IMR-90 (cell line): ENCODE measurements at regions not wholly inside any gene's neighbourhood (a gene's known extent, or its start where the extent isn't known, plus 50 kb on each side); places are given as distances from the start of the nearest gene placed in this dataset.

Source experiments
- BHLHE40 ChIP-seq: fragments of 150-350 bp; IDR thresholded peaks from 2 replicates; pipeline ENCODE4 v1.6.1; 2016; ENCODE audit warnings: mild to moderate bottlenecking, low read depth, low read length
- CEBPB ChIP-seq: IDR thresholded peaks from 2 replicates; pipeline ENCODE4 v1.6.1; 2012; ENCODE audit warnings: low read depth, low read length, improper control_type of control experiment
- ELK1 ChIP-seq: fragments of 150-350 bp; IDR thresholded peaks from 2 replicates; pipeline ENCODE4 v1.6.1; 2016; ENCODE audit warnings: low read depth, mild to moderate bottlenecking, low read length, moderate library complexity, borderline replicate concordance
- FOS ChIP-seq: fragments of 150-350 bp; IDR thresholded peaks from 2 replicates; pipeline ENCODE4 v1.6.1; 2016; ENCODE audit warnings: low read depth, low read length
- MAFK ChIP-seq: IDR thresholded peaks from 2 replicates; pipeline ENCODE4 v1.6.1; 2012; ENCODE audit warnings: low read depth, low read length, improper control_type of control experiment
- MAZ ChIP-seq: IDR thresholded peaks from 2 replicates; pipeline ENCODE4 v1.6.1; 2012; ENCODE audit warnings: low read depth, mild to moderate bottlenecking, low read length, improper control_type of control experiment, moderate library complexity, borderline replicate concordance
- MXI1 ChIP-seq: IDR thresholded peaks from 2 replicates; pipeline ENCODE4 v1.6.1; 2012; ENCODE audit warnings: low read depth, mild to moderate bottlenecking, low read length, moderate library complexity, borderline replicate concordance
- NFE2L2 ChIP-seq: fragments of 150-350 bp; IDR thresholded peaks from 2 replicates; pipeline ENCODE4 v1.6.1; 2016; ENCODE audit warnings: low read depth, mild to moderate bottlenecking, low read length
- POLR2A ChIP-seq: IDR thresholded peaks from 2 replicates; pipeline ENCODE4 v1.6.1; 2012; ENCODE audit warnings: mild to moderate bottlenecking, low read depth, low read length
- RAD21 ChIP-seq: IDR thresholded peaks from 2 replicates; pipeline ENCODE4 v1.6.1; 2012; ENCODE audit warnings: low read length, improper control_type of control experiment
- RCOR1 ChIP-seq: IDR thresholded peaks from 2 replicates; pipeline ENCODE4 v1.6.1; 2012; ENCODE audit warnings: mild to moderate bottlenecking, low read length, improper control_type of control experiment; ENCODE audit not compliant: insufficient replicate concordance
- RFX5 ChIP-seq: IDR thresholded peaks from 2 replicates; pipeline ENCODE4 v1.8.0; 2012; ENCODE audit warnings: low read depth, mild to moderate bottlenecking, low read length, moderate library complexity
- TF ChIP-seq, protein P1 (sequence below): fragments of 150-350 bp; IDR thresholded peaks from 2 replicates; pipeline ENCODE4 v1.6.1; 2017; ENCODE audit warnings: mild to moderate bottlenecking, antibody characterized with exemption, low read length, low read depth
- TF ChIP-seq, protein P2 (sequence below): conservative IDR thresholded peaks from 2 replicates; pipeline ENCODE4 v1.5.1; 2012; ENCODE audit warnings: mild to moderate bottlenecking, low read depth, low read length, improper control_type of control experiment

GRCh38 chr2:6372317-6372901 lies 493.3 kb downstream of the CMPK2 start:
- TF ChIP-seq NFE2L2 (no peak), RAD21 (no peak), CEBPB (no peak), RFX5 (no peak), POLR2A (no peak), ELK1 (no peak), FOS (peak; percentile 61), BHLHE40 (no peak), RCOR1 (no peak), MAFK (no peak), MAZ (no peak), MXI1 (no peak)
- TF ChIP-seq, protein P1, sequence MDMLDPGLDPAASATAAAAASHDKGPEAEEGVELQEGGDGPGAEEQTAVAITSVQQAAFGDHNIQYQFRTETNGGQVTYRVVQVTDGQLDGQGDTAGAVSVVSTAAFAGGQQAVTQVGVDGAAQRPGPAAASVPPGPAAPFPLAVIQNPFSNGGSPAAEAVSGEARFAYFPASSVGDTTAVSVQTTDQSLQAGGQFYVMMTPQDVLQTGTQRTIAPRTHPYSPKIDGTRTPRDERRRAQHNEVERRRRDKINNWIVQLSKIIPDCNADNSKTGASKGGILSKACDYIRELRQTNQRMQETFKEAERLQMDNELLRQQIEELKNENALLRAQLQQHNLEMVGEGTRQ, result no peak
- TF ChIP-seq, protein P2, sequence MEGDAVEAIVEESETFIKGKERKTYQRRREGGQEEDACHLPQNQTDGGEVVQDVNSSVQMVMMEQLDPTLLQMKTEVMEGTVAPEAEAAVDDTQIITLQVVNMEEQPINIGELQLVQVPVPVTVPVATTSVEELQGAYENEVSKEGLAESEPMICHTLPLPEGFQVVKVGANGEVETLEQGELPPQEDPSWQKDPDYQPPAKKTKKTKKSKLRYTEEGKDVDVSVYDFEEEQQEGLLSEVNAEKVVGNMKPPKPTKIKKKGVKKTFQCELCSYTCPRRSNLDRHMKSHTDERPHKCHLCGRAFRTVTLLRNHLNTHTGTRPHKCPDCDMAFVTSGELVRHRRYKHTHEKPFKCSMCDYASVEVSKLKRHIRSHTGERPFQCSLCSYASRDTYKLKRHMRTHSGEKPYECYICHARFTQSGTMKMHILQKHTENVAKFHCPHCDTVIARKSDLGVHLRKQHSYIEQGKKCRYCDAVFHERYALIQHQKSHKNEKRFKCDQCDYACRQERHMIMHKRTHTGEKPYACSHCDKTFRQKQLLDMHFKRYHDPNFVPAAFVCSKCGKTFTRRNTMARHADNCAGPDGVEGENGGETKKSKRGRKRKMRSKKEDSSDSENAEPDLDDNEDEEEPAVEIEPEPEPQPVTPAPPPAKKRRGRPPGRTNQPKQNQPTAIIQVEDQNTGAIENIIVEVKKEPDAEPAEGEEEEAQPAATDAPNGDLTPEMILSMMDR, result no peak
